ENCODE measurements at regions not wholly inside any gene's neighbourhood (a gene's known extent, or its start where the extent isn't known, plus 50 kb on each side); places are given as distances from the start of the nearest gene placed in this dataset.

DNA sequence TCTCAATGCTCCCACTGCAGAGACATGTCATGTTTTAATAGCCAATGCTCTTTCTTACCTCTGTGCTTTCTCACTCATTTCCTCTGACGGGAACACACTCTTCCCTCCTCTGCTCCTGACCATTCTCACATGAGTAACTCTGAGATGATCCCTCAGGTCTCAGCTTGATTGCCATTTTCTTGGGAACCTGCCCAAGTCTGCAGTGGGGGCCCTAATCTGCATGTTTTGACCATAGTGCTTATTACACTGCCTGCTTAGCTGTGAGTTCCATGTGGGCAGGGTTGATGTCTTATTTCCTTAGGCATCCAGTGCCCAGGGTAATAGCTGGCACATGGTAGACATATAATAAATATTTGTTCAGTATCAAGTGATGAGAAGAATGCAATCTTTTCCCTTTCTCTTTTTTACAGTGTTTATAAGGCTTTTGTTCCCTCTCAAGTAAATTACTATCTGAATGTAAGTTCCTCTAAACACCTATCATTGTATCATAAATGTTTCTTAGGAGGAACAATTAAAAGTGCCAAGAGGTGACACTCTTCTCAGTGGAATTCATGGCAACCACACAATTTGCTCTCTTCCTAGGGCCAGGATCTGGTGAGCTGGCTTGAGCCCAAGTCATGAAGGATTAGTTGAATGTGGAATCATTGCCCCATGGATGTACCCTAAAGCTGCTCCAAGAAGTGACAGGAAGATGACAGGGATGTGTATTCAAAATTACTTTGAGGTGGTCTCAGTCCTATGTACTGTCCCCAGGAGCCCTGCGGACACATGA, 485.4 kb upstream of the USP24 start:
- DNase-seq (ENCODE audit: low read depth in 1 of 2, low spot score in 1 of 2) = no peak

DNA sequence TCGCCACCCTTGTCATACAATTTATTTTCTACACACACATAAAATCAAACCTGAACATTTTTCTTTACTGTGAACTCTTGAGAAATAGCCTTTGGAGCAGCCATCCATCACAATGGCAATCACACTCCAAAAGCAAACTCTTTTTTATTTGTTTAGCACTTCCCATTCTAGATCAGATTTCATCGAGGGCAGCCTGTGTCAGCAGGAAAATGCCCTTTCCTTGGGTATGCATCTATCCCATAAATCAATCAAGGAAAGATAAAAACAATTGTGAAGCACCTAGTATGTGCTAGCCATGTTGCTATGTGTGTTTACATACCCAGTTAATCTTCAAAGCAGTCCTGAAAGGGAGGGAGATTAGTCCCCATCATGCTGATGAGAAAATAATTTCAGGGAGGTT, 484.1 kb upstream of the USP24 start:
- DNase-seq (ENCODE audit: low read depth in 1 of 2, low spot score in 1 of 2) = no peak

DNA sequence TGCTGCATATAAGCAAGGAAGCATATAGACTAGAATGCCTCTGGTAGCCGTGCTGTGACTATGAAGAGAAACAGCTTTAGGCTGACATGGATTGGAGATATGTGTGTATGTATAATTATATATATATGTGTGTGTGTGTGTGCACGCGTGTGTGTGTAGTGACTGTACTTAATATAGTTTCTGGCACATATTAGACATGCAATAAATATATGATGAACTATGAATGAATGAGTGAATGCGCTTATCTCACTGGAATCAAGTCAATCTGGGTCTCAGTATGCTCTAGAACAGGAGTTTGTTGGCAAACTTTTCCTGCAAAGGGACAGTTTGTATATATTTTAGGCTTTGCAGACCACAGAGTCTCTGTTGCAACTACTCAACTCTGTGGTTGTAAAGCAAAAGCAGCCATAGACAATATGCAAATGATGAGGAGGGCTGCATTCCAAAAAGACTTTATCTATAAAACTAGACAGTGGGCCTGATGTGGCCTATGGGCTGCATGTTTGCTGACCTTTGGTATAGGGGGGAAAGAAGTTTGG, 482.9 kb upstream of the USP24 start:
- no peak for DNase-seq (ENCODE audit: low read depth in 1 of 2, low spot score in 1 of 2)

DNA sequence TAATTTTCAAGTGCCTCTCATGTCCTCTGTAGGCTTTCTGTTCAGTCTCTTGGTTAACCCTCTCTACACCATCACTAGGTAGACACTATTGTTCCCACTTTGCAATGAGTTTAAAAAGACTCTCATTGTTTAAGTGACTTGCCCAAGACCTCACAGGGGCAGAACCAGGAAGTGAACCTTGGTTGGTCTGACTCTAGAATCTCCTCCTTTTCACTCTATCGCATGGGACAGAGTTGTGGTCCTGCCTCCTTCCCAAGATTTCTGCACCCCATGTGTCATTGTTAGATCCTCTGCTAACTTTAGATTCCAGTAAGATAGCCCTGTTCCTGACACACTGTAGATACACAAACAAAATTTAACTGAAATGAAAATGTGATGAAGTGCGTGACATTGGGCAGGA, 481.7 kb upstream of the USP24 start:
- DNase-seq (ENCODE audit: low read depth in 1 of 2, low spot score in 1 of 2) = no peak

GRCh38 chr1:55696181-55696754, 481.1 kb upstream of the USP24 start:
- DNase-seq (ENCODE audit: low read depth in 1 of 2, low spot score in 1 of 2) = no peak

GRCh38 chr1:55695552-55695951, 480.4 kb upstream of the USP24 start:
- DNase-seq (ENCODE audit: low read depth in 1 of 2, low spot score in 1 of 2) = no peak

- no peak for DNase-seq (ENCODE audit: low read depth in 1 of 2, low spot score in 1 of 2)
These were observed 480.0 kb upstream of the USP24 start for GRCh38 chr1:55695151-55695550.

DNA sequence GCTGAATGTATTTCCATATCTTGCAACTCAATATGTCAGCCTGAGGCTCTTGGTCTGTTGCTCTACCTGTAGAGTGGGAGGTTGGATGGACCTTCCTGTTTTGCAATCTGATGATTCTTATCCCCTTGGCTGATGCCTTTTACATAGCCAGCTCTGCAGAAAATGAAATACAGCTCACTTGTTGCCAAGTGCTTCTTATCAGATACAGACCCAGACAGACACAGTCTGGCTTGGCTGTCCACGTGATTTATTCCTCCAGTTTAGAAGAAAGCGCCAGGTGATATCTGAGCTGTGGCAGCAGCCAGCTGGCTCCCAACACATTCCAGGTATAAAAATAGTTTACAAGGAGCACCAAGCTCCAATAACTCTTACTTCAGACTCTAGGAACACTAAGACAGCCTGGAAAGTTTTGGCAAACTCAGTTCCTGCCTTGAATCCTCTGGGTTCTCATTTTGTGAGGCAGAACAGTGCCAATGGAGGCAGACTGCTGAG, 479.2 kb upstream of the USP24 start:
- no peak for DNase-seq (ENCODE audit: low read depth in 1 of 2, low spot score in 1 of 2)

GRCh38 chr1:55692726-55693125, 477.6 kb upstream of the USP24 start:
- no peak for DNase-seq (ENCODE audit: low read depth in 1 of 2, low spot score in 1 of 2)

- DNase-seq (ENCODE audit: low read depth in 1 of 2, low spot score in 1 of 2) = no peak
These were observed 475.2 kb upstream of the USP24 start for GRCh38 chr1:55690366-55690765.

DNA sequence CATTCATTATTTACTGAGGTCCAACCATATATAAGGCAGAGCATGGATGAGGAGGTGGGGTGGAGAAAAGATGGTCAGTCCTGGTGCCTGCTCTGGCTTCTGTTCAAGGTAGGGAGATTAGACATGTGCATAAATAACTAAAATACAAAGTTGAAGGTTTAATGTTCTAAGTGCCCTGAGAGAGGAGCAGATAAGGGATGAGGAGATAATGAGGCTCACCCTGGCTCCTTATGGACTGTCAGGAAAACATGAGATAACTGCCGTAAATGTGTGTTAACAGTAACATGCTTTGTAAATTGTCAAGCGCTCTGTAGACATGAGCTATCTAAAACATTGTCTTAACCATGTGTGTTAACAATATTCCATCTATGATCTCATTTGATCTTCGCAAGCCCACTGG, 474.6 kb upstream of the USP24 start:
- no peak for DNase-seq (ENCODE audit: low read depth in 1 of 2, low spot score in 1 of 2)

DNA sequence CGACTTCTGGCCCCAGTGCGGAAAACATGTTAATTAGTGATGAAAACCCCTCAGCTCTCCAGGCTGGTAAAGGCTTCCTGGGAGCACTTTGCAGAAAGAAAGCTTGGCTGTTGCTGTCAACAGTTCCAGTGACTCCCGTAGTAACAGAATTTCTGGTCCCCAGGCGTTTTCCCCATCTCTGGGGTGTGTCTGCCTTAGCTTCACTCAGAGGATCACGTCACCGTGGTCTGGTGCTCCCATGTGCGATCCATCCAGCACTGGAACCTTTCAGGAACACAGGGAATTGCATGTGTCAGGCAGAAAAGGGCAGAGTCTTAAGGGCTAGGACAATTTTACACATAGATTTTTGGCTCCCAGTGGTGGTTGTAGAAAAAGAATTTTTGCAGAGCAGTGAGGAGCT, 470.4 kb upstream of the USP24 start:
- no peak for DNase-seq (ENCODE audit: low read depth in 1 of 2, low spot score in 1 of 2)

GRCh38 chr1:55684131-55684650, 469.0 kb upstream of the USP24 start:
- DNase-seq (ENCODE audit: low read depth in 1 of 2, low spot score in 1 of 2) = no peak

DNA sequence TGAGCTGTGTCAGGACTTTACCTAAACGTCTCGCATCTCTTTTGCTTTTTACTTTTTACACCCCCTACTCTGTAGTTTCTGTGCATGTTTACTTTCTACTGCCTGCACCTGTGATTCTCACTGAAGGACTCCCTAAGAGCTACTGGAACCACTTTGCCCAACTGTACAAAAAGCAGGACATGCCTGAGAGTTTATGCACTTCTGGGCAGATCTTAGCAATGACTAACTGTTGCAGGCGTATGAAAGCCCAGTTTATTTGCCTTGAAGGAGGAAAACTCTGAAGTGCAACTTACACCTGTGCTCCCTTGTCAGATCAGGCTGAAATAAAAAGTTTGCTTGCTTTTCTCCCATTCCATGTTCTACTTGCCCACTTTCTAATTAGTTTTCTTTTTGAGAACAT, 467.0 kb upstream of the USP24 start:
- DNase-seq (ENCODE audit: low read depth in 1 of 2, low spot score in 1 of 2) = no peak

DNA sequence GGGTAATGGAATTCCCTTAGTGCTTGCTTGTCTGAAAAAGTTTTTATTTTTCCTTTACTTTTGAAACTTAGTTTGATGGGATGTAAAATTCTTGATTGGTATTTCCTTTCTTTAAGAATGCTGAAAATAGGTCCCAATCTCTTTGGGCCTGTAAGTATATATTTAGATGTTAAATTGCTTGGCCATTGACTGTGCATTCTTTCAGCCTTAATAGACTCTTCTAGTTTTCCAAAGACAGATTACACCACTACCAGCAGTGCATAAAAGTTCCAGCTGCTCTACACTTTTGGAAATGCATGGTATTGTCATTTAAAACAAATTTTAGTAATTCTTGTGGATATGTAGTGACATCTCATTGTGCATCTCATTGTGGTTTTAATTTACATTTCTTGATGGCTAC, 464.8 kb upstream of the USP24 start:
- no peak for DNase-seq (ENCODE audit: low read depth in 1 of 2, low spot score in 1 of 2)

DNA sequence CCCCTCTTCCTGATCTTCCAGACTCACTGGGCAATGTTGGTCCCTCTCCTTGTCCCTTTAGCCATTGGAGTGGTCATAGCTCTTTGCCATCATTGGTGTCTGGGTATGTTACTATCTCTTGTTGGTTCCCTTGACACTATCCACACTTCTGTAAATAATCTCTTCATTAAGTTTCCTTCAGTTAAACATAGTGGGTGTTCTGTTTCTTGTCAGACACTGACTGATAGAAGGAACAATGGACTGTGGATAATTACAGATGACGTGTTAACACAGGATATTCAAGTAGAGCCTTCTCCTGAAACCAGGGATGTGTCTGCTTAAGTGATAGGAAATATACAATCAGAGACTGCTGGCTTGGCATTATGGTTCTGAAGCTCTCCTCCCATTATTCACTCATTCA, 458.3 kb upstream of the USP24 start:
- DNase-seq (ENCODE audit: low read depth in 1 of 2, low spot score in 1 of 2) = no peak

GRCh38 chr1:55670331-55671082, 455.3 kb upstream of the USP24 start:
- no peak for DNase-seq (ENCODE audit: low read depth in 1 of 2, low spot score in 1 of 2)

DNA sequence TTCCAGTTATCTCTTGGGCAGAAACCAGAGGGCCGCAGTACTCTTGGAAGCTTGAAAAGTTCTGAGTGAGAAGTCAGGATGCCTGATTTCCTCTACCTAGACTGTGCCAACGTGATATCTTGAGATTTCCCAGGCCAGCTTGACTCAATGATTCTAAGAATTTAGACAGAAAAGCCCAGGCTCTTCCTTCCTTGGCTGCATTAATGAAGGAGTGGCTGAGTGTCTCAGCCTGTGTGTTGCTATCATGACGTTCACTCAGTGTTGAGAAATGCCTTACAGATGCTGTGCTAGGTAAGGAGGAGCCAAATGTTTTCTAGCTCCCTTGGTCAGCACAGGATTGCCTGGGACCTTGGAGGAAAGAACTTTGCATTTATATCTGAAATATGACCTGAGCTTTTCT, 454.1 kb upstream of the USP24 start:
- DNase-seq (ENCODE audit: low read depth in 1 of 2, low spot score in 1 of 2) = no peak

DNA sequence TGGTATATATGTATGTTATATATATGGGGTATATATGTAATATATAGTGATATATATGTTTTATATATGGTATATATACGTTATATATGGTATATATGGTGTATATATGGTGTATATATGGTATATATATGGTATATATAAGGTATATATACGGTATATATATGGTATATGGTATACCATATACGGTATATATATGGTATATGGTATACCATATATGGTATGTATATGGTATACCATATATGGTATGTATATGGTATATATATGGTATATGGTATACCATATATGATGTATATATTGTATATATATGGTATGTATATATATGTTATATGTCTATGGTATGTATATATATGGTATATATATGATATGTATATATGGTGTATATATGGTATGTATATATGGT, 447.7 kb upstream of the USP24 start:
- no peak for DNase-seq (ENCODE audit: low read depth in 1 of 2, low spot score in 1 of 2)

- DNase-seq (ENCODE audit: low read depth in 1 of 2, low spot score in 1 of 2) = no peak
These were observed 443.8 kb upstream of the USP24 start for GRCh38 chr1:55658917-55659316.

GRCh38 chr1:55654750-55655149, 439.6 kb upstream of the USP24 start:
- DNase-seq (ENCODE audit: low read depth in 1 of 2, low spot score in 1 of 2) = no peak

DNA sequence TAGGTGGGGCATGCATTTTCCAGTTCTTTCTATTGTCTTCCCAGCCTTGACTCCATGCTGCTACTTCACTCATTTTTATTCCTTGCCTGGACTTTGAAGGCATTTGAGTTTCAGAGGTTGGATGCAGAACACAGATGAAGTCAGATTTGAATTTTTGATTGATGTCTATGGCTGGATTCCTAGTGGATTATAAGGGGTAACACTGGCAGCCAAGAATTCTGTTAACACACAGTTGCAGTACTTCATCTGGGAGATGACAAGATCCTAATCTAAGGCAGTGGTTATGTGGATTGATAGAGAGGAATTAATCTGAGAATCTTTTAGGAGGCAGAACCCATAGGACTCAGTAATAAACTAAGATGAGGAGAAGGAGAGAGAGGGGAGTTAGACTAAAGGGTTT, 439.0 kb upstream of the USP24 start:
- no peak for DNase-seq (ENCODE audit: low read depth in 1 of 2, low spot score in 1 of 2)
